ENCODE measurements at regions not wholly inside any gene's neighbourhood (a gene's known extent, or its start where the extent isn't known, plus 50 kb on each side); places are given as distances from the start of the nearest gene placed in this dataset.

GRCh38 chr20:17172836-17173516 is 53.9 kb upstream of the PCSK2 start:
- TF ChIP-seq SIN3A (IDR thresholded peaks at IDR 0.05; ENCODE audit: borderline replicate concordance, insufficient read depth, low read length) (no peak), TAF1 (IDR thresholded peaks at IDR 0.05; ENCODE audit: borderline replicate concordance, insufficient read depth, low read length) (no peak), POLR2AphosphoS5 (IDR thresholded peaks at IDR 0.05; ENCODE audit: low read depth, low read length) (no peak)

All from PFSK-1 (cell line).